Suprapubic skin (tissue), 4 donors: ENCODE measurements at regions not wholly inside any gene's neighbourhood (a gene's known extent, or its start where the extent isn't known, plus 50 kb on each side); places are given as distances from the start of the nearest gene placed in this dataset.

ENCODE experiments used
- DNase-seq, 2 donors: peaks; one replicate each; pipeline ENCODE4 v3.0.0-alpha.2; 2019; ENCODE audit warnings: low spot score in 2 of 2
- H3K27ac ChIP-seq: fragments of 200-600 bp; sonication (generic); one replicate; pipeline ENCODE4 v1.5.1; 2019
- H3K27me3 ChIP-seq: fragments of 200-600 bp; sonication (generic); one replicate; pipeline ENCODE4 v1.5.1; 2019
- H3K36me3 ChIP-seq: fragments of 200-600 bp; sonication (generic); one replicate; pipeline ENCODE4 v1.5.1; 2019
- H3K4me1 ChIP-seq: fragments of 200-600 bp; sonication (generic); one replicate; pipeline ENCODE4 v1.5.1; 2019
- H3K4me3 ChIP-seq: fragments of 200-600 bp; sonication (generic); one replicate; pipeline ENCODE4 v1.5.1; 2019; ENCODE audit warnings: mild to moderate bottlenecking
- H3K9me3 ChIP-seq: fragments of 200-600 bp; sonication (generic); one replicate; pipeline ENCODE4 v1.5.1; 2019
- CTCF ChIP-seq, 2 donors: fragments of 200-600 bp in 1 of 2; fragments of 450-650 bp in 1 of 2; sonication (generic) in 1 of 2; IDR thresholded peaks; one replicate each; pipeline ENCODE4 v1.5.1; 2016 to 2019; ENCODE audit warnings: antibody characterized with exemption in 2 of 2, mild to moderate bottlenecking in 1 of 2, moderate library complexity in 1 of 2
- EP300 ChIP-seq: sonication (generic); formaldehyde crosslinking; IDR thresholded peaks from one replicate; pipeline ENCODE4 v1.6.1; 2017; ENCODE audit warnings: antibody characterized with exemption
- POLR2A ChIP-seq, 2 donors: fragments of 450-650 bp; IDR thresholded peaks; one replicate each; pipeline ENCODE4 v1.6.1; 2017; ENCODE audit warnings: antibody characterized with exemption in 2 of 2, mild to moderate bottlenecking in 2 of 2, moderate library complexity in 2 of 2
- POLR2AphosphoS5 ChIP-seq, 3 donors: sonication (generic); formaldehyde crosslinking; IDR thresholded peaks; one replicate each; pipeline ENCODE4 v1.6.1; 2017; ENCODE audit warnings: antibody characterized with exemption in 3 of 3
- WGBS: methylation state at CpG from one replicate; pipeline ENCODE4 v1.1.5; 2018; 5-methylcytosine and 5-hydroxymethylcytosine counted together

- 93% methylated on average over 7 of the region's 7 CpGs for WGBS
- DNase-seq, result no peak
- no peaks in the 10 kb centered on the region for H3K9me3 ChIP-seq
- no peak for TF ChIP-seq EP300
- no peak for TF ChIP-seq POLR2AphosphoS5 (IDR thresholded peaks at IDR 0.05)
- no peak for TF ChIP-seq POLR2A (IDR thresholded peaks at IDR 0.05)
- TF ChIP-seq CTCF (IDR thresholded peaks at IDR 0.05), result no peak
- H3K4me1 ChIP-seq, result no peaks in the 10 kb centered on the region
- no peaks in the 10 kb centered on the region for H3K36me3 ChIP-seq
- H3K27me3 ChIP-seq, result no peaks in the 10 kb centered on the region
- no peak overlapping the region for H3K27ac ChIP-seq
- H3K4me3 ChIP-seq, result no peak overlapping the region
Observed at GRCh38 chr5:98268162-98268860, 505.2 kb upstream of the RGMB start.

DNA sequence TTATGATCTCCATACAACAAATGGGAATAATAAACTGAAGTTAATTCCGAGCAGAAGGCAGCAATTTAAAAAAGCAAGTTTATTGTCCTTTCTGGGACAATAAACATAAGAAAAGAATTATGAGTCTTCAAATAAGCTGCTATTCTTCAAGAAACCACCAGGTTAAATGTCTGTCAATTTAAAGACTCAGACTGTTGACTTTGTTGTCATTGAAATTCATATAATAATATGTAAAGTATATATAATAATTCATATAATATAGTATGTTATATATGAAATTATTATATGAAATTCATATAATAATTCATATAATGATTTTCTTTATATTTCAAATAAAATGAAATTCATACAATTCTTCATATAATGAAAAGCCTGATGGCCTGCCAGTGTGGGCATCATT lies 497.5 kb upstream of the RGMB start:
- no peaks in the 10 kb centered on the region for H3K9me3 ChIP-seq
- no peak overlapping the region for H3K27ac ChIP-seq
- no peak for DNase-seq
- H3K4me3 ChIP-seq, result no peak overlapping the region
- H3K27me3 ChIP-seq, result no peaks in the 10 kb centered on the region
- no peaks in the 10 kb centered on the region for H3K36me3 ChIP-seq
- TF ChIP-seq EP300, result no peak
- no peak for TF ChIP-seq CTCF (IDR thresholded peaks at IDR 0.05)
- TF ChIP-seq POLR2A (IDR thresholded peaks at IDR 0.05), result no peak
- no peak for TF ChIP-seq POLR2AphosphoS5 (IDR thresholded peaks at IDR 0.05)
- H3K4me1 ChIP-seq, result no peaks in the 10 kb centered on the region
- WGBS, result 67% methylated on average over 1 of the region's 1 CpG

DNA sequence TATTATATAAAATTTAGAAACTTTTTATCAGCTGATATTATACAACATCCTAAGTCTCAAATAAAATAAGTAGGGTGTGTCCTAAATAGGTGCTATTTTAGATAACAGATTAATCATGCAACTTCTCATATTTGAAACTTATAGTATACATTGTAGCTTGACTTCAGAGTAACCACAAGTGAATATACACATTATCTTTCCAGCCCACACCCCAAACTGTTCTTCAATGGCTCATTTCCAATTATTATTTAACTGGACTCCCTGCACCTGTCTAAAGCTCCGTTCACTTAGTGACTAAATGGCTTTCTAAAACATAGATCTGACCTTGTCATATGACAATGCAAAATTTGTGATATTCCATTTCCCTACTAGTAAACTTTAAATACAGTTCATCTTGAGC lies 490.9 kb upstream of the RGMB start:
- Histone ChIP-seq H3K4me1 (no peaks in the 10 kb centered on the region), H3K4me3 (no peak overlapping the region), H3K27me3 (no peaks in the 10 kb centered on the region), H3K9me3 (no peaks in the 10 kb centered on the region), H3K36me3 (no peaks in the 10 kb centered on the region), H3K27ac (no peak overlapping the region)
- WGBS, result 76% methylated on average over 1 of the region's 1 CpG
- no peak for DNase-seq
- TF ChIP-seq CTCF (IDR thresholded peaks at IDR 0.05), result no peak

- no peak for TF ChIP-seq POLR2AphosphoS5 (IDR thresholded peaks at IDR 0.05)
- no peak for TF ChIP-seq CTCF (IDR thresholded peaks at IDR 0.05)
- no peak for TF ChIP-seq POLR2A (IDR thresholded peaks at IDR 0.05)
- no peak for TF ChIP-seq EP300
- WGBS, result 91% methylated on average over 3 of the region's 3 CpGs
- DNase-seq, result no peak
- no peak overlapping the region for H3K27ac ChIP-seq
- no peaks in the 10 kb centered on the region for H3K4me1 ChIP-seq
- no peaks in the 10 kb centered on the region for H3K9me3 ChIP-seq
- H3K27me3 ChIP-seq, result no peaks in the 10 kb centered on the region
- no peaks in the 10 kb centered on the region for H3K36me3 ChIP-seq
- no peak overlapping the region for H3K4me3 ChIP-seq
Observed at GRCh38 chr5:98292496-98292895, 481.0 kb upstream of the RGMB start.

DNA sequence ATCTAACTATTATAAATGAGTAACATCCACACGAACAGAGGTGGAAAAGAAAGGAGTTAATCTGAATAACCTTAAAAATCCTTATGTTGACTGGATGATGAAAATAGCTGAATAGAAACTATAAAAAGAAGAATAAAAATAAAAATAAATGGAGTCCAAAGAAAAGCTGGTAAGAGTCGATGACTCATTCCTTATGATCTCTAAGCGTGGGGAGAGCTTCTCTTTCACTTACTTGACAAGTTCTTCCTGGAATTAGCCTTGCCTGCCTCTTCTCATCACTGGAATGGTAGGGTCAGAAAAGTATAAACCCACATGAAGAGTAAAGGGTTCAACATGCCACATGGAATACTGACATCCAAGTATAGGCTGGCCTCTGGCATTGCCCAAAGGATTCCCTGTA lies 477.0 kb upstream of the RGMB start:
- no peak for DNase-seq
- 62% methylated on average over 3 of the region's 3 CpGs for WGBS
- no peak for TF ChIP-seq EP300
- TF ChIP-seq CTCF (IDR thresholded peaks at IDR 0.05), result no peak
- TF ChIP-seq POLR2AphosphoS5 (IDR thresholded peaks at IDR 0.05), result no peak
- no peak for TF ChIP-seq POLR2A (IDR thresholded peaks at IDR 0.05)

More for the DNA sequence above, 477.0 kb upstream of the RGMB start:
- no peaks in the 10 kb centered on the region for H3K9me3 ChIP-seq
- no peaks in the 10 kb centered on the region for H3K27me3 ChIP-seq
- H3K36me3 ChIP-seq, result no peaks in the 10 kb centered on the region
- no peaks in the 10 kb centered on the region for H3K4me1 ChIP-seq
- H3K27ac ChIP-seq, result no peak overlapping the region
- no peak overlapping the region for H3K4me3 ChIP-seq
